Trophoblast cell (in vitro differentiated cells and primary cell): ENCODE measurements at regions not wholly inside any gene's neighbourhood (a gene's known extent, or its start where the extent isn't known, plus 50 kb on each side); places are given as distances from the start of the nearest gene placed in this dataset.

Experiments
- DNase-seq, 2 donors: peaks; one replicate each; pipeline ENCODE4 v3.0.0-alpha.2; 2016
- H2AFZ ChIP-seq: 2 replicates; pipeline ENCODE4 v1.6.1; 2013; ENCODE audit warnings: low read length, moderate library complexity, mild to moderate bottlenecking; ENCODE audit not compliant: insufficient read depth, poor library complexity
- H2AK5ac ChIP-seq: 2 replicates; pipeline ENCODE4 v1.6.1; 2013; ENCODE audit warnings: mild to moderate bottlenecking, low read length
- H2BK120ac ChIP-seq: 2 replicates; pipeline ENCODE4 v1.6.1; 2013; ENCODE audit warnings: low read length, mild to moderate bottlenecking, moderate library complexity; ENCODE audit not compliant: insufficient read depth, poor library complexity
- H2BK12ac ChIP-seq: 2 replicates; pipeline ENCODE4 v1.6.1; 2013; ENCODE audit warnings: mild to moderate bottlenecking, low read length, moderate library complexity
- H2BK5ac ChIP-seq: 2 replicates; pipeline ENCODE4 v1.6.1; 2013; ENCODE audit warnings: low read length, low read depth, moderate library complexity, mild to moderate bottlenecking; ENCODE audit not compliant: poor library complexity
- H3K14ac ChIP-seq: 2 replicates; pipeline ENCODE4 v1.6.1; 2013; ENCODE audit warnings: mild to moderate bottlenecking, low read length
- H3K18ac ChIP-seq: 2 replicates; pipeline ENCODE4 v1.6.1; 2013; ENCODE audit warnings: mild to moderate bottlenecking, low read length
- H3K23ac ChIP-seq: 2 replicates; pipeline ENCODE4 v1.6.1; 2013; ENCODE audit warnings: low read length
- H3K27ac ChIP-seq: 2 replicates; pipeline ENCODE4 v1.5.1; 2013; ENCODE audit warnings: low read depth, mild to moderate bottlenecking, inconsistent platforms, low read length, moderate library complexity
- H3K27me3 ChIP-seq: 2 replicates; pipeline ENCODE4 v1.6.1; 2013; ENCODE audit warnings: inconsistent platforms, mild to moderate bottlenecking, low read length, moderate library complexity; ENCODE audit not compliant: insufficient read depth
- H3K36me3 ChIP-seq, 2 experiments: 1 replicate in 1 of 2; 2 replicates in 1 of 2; pipeline ENCODE4 v1.6.1; 2013; ENCODE audit warnings: low read length in 2 of 2, mild to moderate bottlenecking in 2 of 2, moderate library complexity in 1 of 2; ENCODE audit not compliant: insufficient read depth in 2 of 2, control insufficient read depth in 1 of 2
- H3K4ac ChIP-seq: 2 replicates; pipeline ENCODE4 v1.6.1; 2013; ENCODE audit warnings: low read depth, mild to moderate bottlenecking, low read length, moderate library complexity
- H3K4me1 ChIP-seq, 2 experiments: 1 replicate in 1 of 2; 2 replicates in 1 of 2; pipeline ENCODE4 v1.6.1; 2013; ENCODE audit warnings: low read length in 2 of 2, mild to moderate bottlenecking in 2 of 2, moderate library complexity in 1 of 2; ENCODE audit not compliant: insufficient read depth in 2 of 2, control insufficient read depth in 1 of 2
- H3K4me2 ChIP-seq: 2 replicates; pipeline ENCODE4 v1.6.1; 2013; ENCODE audit warnings: inconsistent platforms, mild to moderate bottlenecking, low read length, moderate library complexity
- H3K4me3 ChIP-seq: 2 replicates; pipeline ENCODE4 v1.5.1; 2013; ENCODE audit warnings: mild to moderate bottlenecking, low read depth, low read length, inconsistent platforms
- H3K79me1 ChIP-seq: one replicate; pipeline ENCODE4 v1.6.1; 2013; ENCODE audit warnings: low read length
- H3K79me2 ChIP-seq: 2 replicates; pipeline ENCODE4 v1.6.1; 2013; ENCODE audit warnings: low read length, mild to moderate bottlenecking; ENCODE audit not compliant: control insufficient read depth, insufficient read depth, poor library complexity
- H3K9ac ChIP-seq: 2 replicates; pipeline ENCODE4 v1.6.1; 2013; ENCODE audit warnings: mild to moderate bottlenecking, low read length
- H3K9me3 ChIP-seq: 2 replicates; pipeline ENCODE4 v1.6.1; 2013; ENCODE audit warnings: low read depth, mild to moderate bottlenecking, control low read depth, inconsistent platforms, low read length; ENCODE audit not compliant: insufficient read depth
- H4K12ac ChIP-seq: 2 replicates; pipeline ENCODE4 v1.6.1; 2013; ENCODE audit warnings: low read depth, mild to moderate bottlenecking, low read length, moderate library complexity
- H4K8ac ChIP-seq: 2 replicates; pipeline ENCODE4 v1.6.1; 2013; ENCODE audit warnings: low read depth, mild to moderate bottlenecking, low read length, moderate library complexity
- H4K91ac ChIP-seq: one replicate; pipeline ENCODE4 v1.6.1; 2013; ENCODE audit warnings: low read depth, mild to moderate bottlenecking, low read length, moderate library complexity
- WGBS: extraction: QIAGEN DNeasy Blood & Tissue Kit; methylation state at CpG from one replicate; pipeline ENCODE4 v1.1.7; 2013; ENCODE audit warnings: missing lambda C conversion rate; ENCODE audit not compliant: insufficient read length, insufficient coverage; ENCODE audit errors: extremely low coverage; 5-methylcytosine and 5-hydroxymethylcytosine counted together

GRCh38 chr4:189828081-189828697 lies 112.5 kb upstream of the FRG1 start:
- no peak for DNase-seq
- Histone ChIP-seq H4K12ac (no peak overlapping the region), H3K9me3 (no peaks in the 10 kb centered on the region), H4K8ac (no peak overlapping the region), H3K9ac (no peak overlapping the region), H3K27me3 (no peaks in the 10 kb centered on the region), H3K4me2 (no peak overlapping the region), H3K4ac (no peak overlapping the region), H2AFZ (no peak overlapping the region), H3K36me3 (no peaks in the 10 kb centered on the region), H2BK12ac (no peak overlapping the region), H4K91ac (no peak overlapping the region), H3K27ac (no peak overlapping the region), H3K4me1 (peaks cover 0 to 3% of the 10 kb centered on the region in 2 experiments), H3K79me2 (no peaks in the 10 kb centered on the region), H3K23ac (no peak overlapping the region), H3K4me3 (no peak overlapping the region), H2AK5ac (no peak overlapping the region), H3K79me1 (no peaks in the 10 kb centered on the region), H3K18ac (no peak overlapping the region), H2BK5ac (no peak overlapping the region), H2BK120ac (no peak overlapping the region), H3K14ac (no peak overlapping the region)
- WGBS = no CpG with 5 or more reads among the region's 7 CpGs

GRCh38 chr4:189832528-189832927 lies 108.1 kb upstream of the FRG1 start:
- no peak overlapping the region for H3K14ac ChIP-seq
- H3K23ac ChIP-seq = no peak overlapping the region
- H4K12ac ChIP-seq = no peak overlapping the region
- H3K4ac ChIP-seq = no peak overlapping the region
- no peaks in the 10 kb centered on the region for H3K79me1 ChIP-seq
- no peak overlapping the region for H3K4me3 ChIP-seq
- no peak overlapping the region for H3K18ac ChIP-seq
- H2AFZ ChIP-seq = no peak overlapping the region
- H2BK12ac ChIP-seq = no peak overlapping the region
- WGBS = 100% methylated on average over 1 of the region's 6 CpGs
- no peaks in the 10 kb centered on the region for H3K9me3 ChIP-seq
- H3K9ac ChIP-seq = no peak overlapping the region
- H3K79me2 ChIP-seq = no peaks in the 10 kb centered on the region
- no peak overlapping the region for H2BK5ac ChIP-seq
- no peak overlapping the region for H4K91ac ChIP-seq
- H3K4me2 ChIP-seq = no peak overlapping the region
- H2AK5ac ChIP-seq = no peak overlapping the region
- H3K36me3 ChIP-seq = no peaks in the 10 kb centered on the region
- no peak overlapping the region for H2BK120ac ChIP-seq
- no peak overlapping the region for H4K8ac ChIP-seq
- H3K27me3 ChIP-seq = no peaks in the 10 kb centered on the region
- no peak for DNase-seq
- no peak overlapping the region for H3K27ac ChIP-seq
- peaks cover 0 to 3% of the 10 kb centered on the region in 2 experiments for H3K4me1 ChIP-seq

GRCh38 chr4:189834616-189835015 lies 106.1 kb upstream of the FRG1 start:
- H4K12ac ChIP-seq = no peak overlapping the region
- no peak overlapping the region for H2BK120ac ChIP-seq
- no peaks in the 10 kb centered on the region for H3K9me3 ChIP-seq

GRCh38 chr4:189835505-189835904 lies 105.2 kb upstream of the FRG1 start:
- Histone ChIP-seq H3K36me3 (no peaks in the 10 kb centered on the region), H2BK120ac (no peak overlapping the region), H3K4ac (no peak overlapping the region), H3K14ac (no peak overlapping the region), H3K4me1 (no peaks in the 10 kb centered on the region), H4K8ac (no peak overlapping the region), H4K91ac (no peak overlapping the region), H3K27me3 (no peaks in the 10 kb centered on the region), H2AFZ (no peak overlapping the region), H3K9me3 (no peaks in the 10 kb centered on the region), H3K18ac (no peak overlapping the region), H4K12ac (no peak overlapping the region), H3K79me1 (no peaks in the 10 kb centered on the region), H3K9ac (no peak overlapping the region), H3K4me2 (no peak overlapping the region), H3K27ac (no peak overlapping the region), H3K23ac (no peak overlapping the region), H2BK5ac (no peak overlapping the region), H2BK12ac (no peak overlapping the region), H3K4me3 (no peak overlapping the region), H3K79me2 (no peaks in the 10 kb centered on the region), H2AK5ac (no peak overlapping the region)
- no peak for DNase-seq
- no CpG with 5 or more reads among the region's 1 CpG for WGBS

More at GRCh38 chr4:189834616-189835015, 106.1 kb upstream of the FRG1 start:
- Histone ChIP-seq H2BK5ac (no peak overlapping the region), H2BK12ac (no peak overlapping the region), H3K27me3 (no peaks in the 10 kb centered on the region), H3K4me3 (no peak overlapping the region), H3K79me1 (no peaks in the 10 kb centered on the region), H2AFZ (no peak overlapping the region), H3K23ac (no peak overlapping the region), H3K79me2 (no peaks in the 10 kb centered on the region), H4K91ac (no peak overlapping the region), H3K9ac (no peak overlapping the region), H3K14ac (no peak overlapping the region), H3K4me2 (no peak overlapping the region), H2AK5ac (no peak overlapping the region), H4K8ac (no peak overlapping the region), H3K4ac (no peak overlapping the region), H3K36me3 (no peaks in the 10 kb centered on the region), H3K4me1 (no peaks in the 10 kb centered on the region), H3K27ac (no peak overlapping the region), H3K18ac (no peak overlapping the region)
- WGBS = no CpG with 5 or more reads among the region's 4 CpGs
- no peak for DNase-seq
